GM18858 (cell line): ENCODE measurements at regions not wholly inside any gene's neighbourhood (a gene's known extent, or its start where the extent isn't known, plus 50 kb on each side); places are given as distances from the start of the nearest gene placed in this dataset.

Experiments
- ATAC-seq: cut with Tn5 transposase; IDR thresholded peaks from one replicate; pipeline ENCODE4 v1.9.1; 2021; ENCODE audit not compliant: unreplicated experiment

DNA sequence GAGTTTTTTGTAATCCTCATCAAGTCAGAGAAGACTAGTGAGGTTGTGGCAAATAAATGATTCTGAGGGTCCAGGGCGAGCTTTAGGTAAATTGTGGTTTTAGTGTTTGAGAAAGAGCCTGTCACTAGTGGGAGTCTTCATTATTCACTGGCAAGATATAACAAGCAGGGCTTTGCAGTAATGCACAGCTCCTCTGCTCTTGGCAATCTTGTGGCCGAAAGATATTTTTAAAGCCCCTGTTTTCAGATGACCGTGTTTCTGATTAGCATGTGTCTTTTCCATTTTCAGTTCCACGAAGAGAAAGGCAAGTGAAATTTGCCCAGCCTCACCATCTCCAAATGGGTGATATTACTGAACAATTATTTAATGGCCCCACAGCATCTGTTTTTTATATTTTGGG, 154.0 kb upstream of the BCL6 start:
- ATAC-seq: no peak

DNA sequence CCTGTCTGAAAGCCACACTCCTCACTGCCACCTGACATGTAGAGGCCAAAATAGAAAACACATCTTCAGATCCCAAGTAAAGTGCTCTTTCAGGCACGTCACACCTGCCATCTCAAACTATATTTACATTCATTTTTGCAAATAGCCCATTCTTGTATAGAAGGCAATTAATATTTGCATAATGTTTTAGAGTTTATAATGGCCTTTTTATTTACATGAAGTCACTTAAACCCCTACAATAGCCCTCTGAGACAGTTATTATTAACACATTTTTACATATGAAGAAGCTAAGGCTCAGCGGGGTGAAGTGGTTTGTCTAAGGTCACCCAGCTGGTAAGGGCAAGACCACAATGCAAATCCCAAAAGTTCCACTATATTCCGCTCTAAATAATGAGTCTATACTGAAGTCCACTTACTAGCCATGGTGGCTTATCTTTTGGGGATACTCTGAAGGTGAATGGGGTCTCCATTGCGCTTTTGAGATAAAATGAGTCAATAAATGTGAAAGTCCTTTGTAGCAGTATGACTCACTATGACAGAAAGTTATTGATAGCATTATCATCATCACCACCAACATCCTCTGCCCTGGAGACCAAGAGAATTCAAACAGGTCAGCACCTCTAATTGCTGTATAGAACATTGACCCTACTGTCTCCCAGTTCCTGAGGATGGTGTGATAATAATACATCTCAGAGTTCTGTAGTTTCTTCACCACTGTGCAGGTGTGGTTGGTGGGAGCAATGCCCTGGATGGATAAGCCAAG, 155.9 kb upstream of the BCL6 start:
- ATAC-seq: peak; percentile 48

DNA sequence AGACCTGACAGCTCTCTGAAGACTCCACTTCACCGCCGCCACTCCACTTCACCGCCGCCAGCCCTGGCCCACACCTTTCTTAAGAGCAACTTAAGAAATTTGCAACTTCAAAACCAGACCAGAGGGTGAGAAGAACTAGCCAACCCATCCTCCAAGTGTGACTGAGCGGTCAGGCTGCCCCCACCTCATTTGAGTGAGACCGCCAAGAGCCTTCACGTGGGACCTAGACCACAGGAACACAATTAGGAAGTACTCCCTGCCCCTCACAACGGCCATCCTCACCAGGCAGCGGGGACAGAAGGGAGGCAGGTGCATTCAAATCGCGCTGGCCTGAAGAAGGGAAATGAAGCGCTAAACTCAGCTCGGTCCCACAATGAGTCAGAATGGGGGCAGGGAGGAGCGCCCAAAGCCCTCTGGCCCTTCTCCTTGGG, 156.8 kb upstream of the BCL6 start:
- ATAC-seq: no peak

DNA sequence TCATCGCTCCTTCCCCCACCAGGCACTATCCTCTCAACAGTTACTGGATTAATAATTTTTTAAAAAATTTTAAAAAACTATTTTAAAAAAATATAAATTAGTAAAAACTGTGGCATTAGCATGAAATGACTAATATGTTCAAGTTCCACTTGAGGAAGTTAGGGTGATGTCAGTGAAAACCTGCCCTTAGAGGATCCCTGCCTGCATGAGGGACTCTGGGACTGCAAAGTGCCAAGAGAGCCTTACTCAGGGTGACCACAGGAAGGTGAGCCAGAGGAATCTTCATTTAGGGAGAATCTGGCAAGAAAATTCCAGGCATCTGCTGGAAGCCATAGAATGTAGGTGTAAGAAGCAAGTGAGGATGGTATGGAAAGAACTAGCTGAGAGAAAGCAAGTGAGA, 157.7 kb upstream of the BCL6 start:
- ATAC-seq: no peak

DNA sequence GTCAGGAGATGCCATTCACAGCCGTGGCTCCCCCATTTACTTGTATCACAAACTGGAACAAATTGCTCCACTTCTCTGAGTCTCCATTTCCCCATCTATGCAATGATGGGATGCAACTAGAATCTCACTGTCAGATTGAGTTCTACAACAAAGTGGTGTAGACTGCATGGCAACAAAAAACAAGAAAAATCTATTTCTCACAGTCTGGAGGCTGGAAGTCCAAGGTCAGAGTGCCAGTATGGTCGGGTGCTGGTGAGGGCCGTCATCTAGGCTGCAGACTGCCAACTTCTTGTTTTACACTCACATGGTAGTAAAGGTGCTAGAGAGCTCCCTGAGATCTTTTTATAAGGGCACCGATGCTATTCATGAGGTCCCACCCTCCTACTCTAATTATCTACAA, 158.4 kb upstream of the BCL6 start:
- no peak for ATAC-seq

DNA sequence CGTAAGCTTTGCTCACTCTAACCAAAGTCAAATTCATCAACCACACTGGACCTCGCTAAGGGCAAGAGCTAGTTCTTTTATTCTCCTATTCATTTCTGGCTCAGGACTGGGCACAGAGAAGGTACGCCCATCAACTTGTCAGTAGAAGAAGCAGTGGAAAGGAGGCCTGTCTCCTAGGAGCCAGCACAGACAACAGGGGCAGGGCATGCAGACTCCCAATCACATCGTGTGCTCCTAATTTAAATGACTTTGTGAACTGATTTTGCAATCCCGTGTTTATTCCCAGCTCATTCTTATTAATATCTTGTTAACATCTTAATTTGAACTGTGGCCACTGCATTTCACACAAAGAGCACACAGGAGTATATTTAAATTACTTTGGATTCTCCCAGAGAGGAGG, 161.1 kb upstream of the BCL6 start:
- ATAC-seq: no peak

DNA sequence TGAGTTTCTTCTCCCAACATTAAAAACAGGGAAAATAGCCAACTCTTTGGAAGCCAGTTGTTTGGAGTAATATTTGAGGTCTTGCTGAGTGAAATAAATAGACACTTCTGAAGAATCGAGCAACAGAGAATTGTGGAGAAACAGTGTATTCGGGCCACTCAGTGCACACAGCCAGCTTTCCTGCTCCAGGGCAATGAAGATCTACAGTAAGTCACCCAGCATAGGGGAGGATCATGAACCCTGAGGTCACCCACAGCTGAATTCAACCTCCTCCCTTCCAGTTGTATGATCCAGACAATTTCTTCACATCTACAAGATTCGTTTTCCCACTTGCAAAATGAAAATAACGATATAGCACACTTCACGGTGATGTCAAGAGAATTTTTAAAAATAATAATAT, 161.7 kb upstream of the BCL6 start:
- ATAC-seq: no peak

DNA sequence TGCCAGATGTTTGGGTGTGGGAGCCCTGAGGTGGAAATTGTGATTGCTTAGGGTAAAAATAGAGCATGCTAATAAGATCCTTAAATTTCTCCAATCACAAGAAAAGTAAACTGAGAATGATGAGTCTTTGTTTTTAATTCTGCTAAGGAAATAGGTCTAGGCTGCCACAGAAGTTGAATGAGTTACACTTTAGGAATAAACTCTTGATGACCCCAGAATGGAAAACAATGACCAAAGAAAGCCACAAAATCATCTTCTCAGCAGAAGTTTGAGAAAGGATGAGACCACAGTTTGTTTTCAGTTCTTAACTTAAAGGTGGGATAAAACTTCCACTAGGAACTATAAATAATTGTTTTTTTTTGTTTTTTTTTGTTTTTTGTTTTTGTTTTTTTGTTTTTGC, 164.6 kb upstream of the BCL6 start:
- ATAC-seq: no peak

DNA sequence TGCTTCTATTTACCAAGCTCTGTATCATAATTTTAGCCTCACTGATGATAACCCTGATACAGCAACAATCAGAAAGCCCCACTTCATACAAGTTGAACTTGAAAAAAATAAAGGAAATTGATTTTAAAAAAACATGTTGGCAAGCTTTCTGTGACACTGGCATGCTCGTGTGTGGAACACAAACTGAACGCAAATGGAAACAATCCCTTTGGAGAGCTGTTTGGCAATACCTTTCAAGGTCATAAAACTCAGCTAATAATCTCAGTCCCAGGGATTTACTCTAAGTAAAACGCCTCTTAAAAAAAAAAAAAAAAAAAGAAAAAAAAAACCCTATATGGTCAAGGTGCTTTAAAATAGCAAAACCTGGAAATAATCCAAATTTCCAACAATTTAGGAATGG, 166.7 kb upstream of the BCL6 start:
- ATAC-seq: no peak

DNA sequence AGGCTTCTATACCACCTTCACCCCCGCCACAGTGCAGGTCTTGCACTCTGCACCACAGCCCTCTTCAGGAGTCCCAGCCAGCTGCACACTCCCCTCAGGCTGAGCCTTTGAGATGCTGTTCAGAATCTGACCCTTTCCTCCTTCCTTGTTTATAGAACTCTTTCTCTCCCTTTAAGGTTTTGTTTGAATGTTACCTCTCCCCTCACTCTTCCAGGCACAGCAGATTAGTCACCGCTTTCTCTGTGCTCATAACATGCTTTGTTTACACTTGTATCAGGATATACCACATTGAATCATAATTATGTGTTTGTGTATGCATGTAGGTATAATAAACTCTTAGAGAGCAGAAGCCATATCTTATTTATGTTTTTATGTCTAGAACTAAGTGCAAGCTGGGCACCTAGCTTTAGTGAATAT, 168.4 kb upstream of the BCL6 start:
- no peak for ATAC-seq

DNA sequence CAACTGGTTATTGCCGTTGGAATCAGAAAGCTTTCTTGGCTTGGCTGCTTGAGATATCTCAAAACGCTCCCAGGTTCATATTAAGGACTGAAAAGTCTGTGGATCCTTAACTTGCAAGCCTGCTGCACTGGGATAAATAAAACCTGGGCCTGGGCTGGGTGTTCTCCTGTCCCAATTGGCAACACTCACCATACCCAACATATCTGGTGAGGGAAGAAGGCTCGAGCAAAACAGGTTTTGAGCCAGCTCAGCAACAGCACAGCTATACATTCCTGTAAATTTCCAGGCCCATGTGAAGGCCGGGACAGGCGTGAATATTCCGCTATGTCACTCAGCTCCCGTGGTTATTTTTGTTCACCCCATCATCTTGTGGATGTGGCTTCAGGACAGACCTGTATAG, 169.0 kb upstream of the BCL6 start:
- no peak for ATAC-seq

DNA sequence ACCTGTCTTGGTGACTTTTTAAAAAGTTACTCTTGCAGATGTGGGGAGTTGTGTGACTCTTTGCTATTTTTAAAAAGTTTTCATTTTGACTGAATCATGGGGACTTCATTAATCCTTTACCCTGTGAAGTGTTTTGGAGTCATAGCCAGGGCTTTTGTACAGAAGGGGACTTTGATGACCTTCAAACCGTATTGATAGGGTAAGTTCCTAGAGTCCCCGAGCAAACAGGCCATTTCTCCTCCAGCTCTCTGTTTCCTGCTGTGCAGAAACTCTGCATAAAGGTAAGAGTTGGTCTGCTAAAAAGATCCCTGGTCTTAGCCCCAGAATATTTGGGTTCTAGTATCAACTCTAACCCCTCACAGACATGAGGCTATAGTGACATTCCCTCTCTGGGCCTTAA, 170.8 kb upstream of the BCL6 start:
- ATAC-seq: no peak

DNA sequence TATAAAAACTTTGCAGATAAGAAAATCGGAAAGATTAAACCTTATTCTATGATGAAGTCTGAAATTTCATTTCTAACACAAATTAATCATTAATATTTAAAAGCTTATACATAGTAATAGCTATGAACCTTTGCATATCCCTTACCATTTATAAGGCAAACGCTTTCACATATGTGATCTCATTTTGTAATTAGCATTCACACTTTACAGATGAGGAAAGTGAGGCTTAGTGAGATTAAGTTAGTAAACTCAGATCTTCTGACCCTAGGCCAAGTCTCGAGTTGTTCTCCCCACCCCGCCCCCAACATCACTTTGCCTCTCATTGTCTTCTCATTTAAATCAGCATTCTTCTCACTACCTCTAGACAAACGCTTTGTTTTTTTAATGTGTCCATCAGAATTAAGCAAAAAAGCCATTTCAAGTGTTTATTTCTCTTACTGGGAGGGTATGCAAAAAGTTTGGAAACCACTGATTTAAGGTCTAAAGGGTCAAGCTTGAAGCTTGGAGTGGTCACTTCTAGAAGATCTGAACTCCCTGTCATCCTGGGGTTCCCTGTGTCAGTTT, 172.9 kb upstream of the BCL6 start:
- ATAC-seq: no peak

DNA sequence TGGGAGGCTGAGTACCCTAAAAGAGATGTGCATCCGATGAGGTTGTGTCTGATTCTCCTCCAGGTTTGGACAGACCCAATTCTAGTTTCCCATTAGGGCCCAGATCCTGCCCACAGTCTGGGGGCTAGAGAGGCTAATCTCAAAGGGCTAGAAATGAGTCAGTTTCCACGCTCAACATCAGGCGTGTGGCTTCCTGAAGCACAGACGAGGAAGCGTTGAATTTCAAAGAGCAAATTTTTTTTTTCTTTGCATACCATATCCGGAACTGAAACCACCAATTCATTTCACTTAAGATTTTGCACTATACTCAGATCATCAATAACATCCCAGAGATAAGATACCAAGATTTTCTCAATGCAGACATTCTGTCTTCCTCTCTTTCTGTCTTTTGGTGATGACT, 173.8 kb upstream of the BCL6 start:
- peak; percentile 91 for ATAC-seq

DNA sequence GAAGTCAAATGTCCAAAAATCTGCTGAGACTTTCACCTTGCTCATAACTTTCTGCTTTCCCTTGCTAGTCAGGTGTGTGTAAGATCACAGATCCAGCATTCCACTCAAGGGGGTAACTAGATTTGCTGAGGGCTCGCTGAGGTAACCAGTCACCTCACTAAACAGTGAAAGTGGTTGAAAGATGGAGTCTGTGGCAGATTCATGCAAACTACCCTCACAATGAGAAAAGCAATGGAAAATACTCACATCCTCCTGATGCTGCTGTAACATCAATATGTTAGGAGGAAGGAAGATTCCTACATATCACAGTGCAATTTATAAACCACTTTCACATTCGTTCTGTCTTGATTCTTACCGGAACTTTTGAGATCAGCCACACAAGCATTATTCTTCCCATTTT, 174.3 kb upstream of the BCL6 start:
- ATAC-seq: peak; percentile 21

DNA sequence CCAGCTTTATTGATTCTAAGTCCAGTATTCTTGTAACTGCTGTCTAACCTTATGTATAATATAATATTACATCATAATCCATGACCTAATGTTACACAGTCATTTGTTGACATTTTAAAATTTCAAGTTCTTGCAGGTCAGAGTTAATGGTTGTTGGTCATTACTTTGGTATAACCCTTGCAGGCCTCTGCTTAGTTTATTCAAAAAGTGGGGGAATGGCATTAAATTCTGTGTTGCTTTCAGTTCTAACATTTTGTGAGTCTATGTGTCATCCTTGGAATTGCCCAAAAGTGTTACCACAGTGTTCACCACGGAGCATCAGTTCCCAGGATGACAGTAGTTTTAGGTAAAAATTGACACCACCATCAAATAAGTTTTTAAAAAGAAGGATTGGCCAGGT, 174.8 kb upstream of the BCL6 start:
- no peak for ATAC-seq

DNA sequence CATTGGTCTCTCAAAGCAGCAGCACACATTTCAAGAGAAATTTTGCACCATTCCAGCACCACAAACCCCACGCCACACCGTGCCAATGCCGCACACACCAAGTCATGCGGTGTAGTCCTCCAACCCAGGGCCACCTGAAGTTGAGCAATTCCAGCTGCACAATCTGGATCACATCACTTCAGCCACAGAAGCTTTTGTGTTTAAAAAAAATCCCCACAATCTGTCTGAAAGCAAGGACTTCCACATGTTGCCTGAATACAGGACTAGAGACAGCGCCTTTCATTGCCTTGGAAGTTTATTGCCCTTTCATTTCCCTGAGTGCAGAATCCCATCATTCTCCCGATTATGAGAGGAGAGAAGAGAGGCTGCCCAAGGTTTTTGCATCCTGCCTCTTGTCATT, 175.6 kb upstream of the BCL6 start:
- ATAC-seq: no peak

DNA sequence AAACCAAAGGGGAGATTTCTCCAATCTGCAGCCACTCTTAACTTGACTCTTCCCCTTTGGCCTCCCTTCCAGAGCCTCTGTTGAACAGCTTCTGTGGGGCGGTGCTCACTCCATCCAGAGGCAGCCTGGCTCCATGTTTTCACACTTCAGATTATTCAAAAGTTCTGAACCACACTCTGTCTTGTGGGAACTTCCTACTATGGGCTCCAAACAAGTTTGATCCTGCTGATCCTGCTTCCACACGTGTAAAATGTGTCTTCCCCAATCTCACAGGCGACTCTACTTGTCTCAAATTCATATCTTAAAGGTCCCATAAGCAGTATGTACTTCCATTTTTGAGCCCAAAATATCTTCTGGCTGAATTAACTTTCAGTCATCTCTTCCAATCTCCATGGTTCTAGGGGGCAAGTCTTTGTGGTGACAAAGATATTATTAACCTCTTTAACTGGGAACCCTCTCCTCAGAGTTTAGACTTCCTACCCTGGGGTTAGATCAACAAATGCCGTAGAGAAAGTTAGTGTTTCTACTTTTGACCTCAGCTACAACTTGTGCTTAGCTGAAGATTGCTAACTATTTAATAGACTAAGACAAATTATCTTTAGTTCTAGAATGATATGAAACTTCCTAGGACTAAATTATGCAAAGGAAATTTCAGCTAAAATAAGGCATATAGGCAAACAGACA, 176.3 kb upstream of the BCL6 start:
- no peak for ATAC-seq

DNA sequence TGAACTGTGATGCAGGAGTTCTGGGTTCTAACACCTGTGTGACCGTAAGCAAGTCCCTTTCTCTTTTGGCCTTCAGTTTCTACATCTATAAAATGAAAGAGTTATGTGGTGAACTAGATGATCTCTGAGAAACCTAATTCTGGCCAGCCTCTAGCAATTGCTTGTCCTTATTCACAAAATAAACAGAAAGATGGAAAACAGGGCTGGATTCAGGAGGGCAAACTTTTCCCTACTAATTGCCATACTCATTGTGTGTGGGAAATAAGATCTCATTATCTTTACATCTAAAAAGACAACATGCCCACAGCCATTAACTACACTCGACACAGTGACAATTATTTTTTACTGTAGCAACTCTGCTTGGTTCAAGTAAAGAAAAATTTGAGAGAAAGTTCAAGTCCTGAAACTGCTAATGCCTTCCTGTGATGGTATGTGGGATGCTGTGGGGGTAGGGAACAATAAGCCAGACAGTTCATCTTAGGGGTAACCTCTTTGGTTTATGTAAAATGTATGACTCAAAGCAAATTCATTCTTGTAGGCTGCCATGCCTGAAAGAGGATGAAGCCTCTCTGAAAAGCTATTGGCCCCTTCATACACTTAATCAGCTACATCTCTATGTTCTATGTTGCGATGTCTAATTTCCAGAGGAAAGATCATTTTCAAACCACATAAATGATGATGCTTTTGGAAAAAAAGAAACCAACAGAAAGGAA, 177.6 kb upstream of the BCL6 start:
- no peak for ATAC-seq

DNA sequence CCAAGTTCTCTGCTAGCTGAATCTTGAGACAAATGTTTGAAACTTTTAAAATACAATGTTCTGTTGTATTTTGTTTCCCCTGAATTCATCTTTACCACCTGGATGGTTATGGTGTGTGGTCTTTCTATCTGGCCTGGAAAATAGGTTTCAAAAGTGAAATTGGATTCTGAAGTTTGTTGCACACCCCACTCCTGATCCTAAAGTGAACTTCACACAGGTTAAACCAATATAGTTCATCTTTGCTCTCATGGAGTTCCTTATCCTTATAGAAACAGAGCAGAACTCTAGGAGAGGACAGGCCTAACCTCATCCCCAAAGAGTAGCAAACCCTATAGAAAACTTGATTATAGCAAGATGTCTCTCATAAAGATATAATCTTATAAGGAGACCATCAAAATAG, 179.4 kb upstream of the BCL6 start:
- no peak for ATAC-seq

DNA sequence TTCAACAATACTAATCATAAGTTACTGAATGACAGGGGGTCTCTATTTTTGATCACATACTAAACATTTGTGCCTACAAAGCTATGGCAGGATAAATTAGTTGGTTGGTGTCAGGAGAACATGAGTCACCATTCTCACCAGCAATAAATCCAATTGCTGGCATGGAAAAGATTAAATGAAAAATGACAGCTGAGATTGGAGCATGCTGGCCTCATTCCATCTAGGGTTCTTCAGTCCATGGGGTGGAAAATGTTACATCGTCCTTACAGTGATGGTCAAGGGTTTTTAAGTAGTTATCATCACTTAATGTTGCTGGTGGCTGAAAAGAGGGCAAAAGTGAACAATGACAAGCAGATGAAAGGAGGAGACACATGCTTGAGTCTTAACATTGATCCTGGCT, 180.1 kb upstream of the BCL6 start:
- ATAC-seq: no peak

DNA sequence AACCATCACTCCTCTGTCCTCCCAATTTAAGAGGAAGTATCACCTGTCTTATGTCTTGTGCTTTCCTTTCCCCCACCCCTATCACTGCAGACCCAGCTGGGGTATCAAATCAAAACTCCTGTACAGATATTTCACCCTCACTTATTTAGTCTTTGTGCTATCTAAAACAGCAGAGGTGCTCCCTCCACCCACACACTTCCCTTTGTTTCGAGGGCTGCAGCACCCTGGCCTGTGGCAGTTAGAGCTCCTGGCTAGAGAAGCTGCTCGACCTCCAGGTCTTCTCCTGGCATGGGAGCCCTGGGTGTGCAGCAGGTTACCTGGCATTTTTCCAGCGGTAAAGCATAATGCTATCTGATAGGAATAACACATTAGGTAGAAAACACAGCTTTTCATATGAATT, 181.4 kb upstream of the BCL6 start:
- no peak for ATAC-seq
